H9 (cell line): ENCODE measurements at regions not wholly inside any gene's neighbourhood (a gene's known extent, or its start where the extent isn't known, plus 50 kb on each side); places are given as distances from the start of the nearest gene placed in this dataset.

Experiments used
- DNase-seq: peaks from one replicate; pipeline ENCODE4 v3.0.0-alpha.2; 2017
- H2AFZ ChIP-seq: one replicate; pipeline ENCODE4 v1.6.1; 2013; ENCODE audit warnings: mild to moderate bottlenecking, low read length, control low read depth, moderate library complexity
- H2AK5ac ChIP-seq: 2 replicates; pipeline ENCODE4 v1.6.1; 2013; ENCODE audit warnings: low read length, control low read depth, mixed read lengths; ENCODE audit not compliant: insufficient read length
- H2BK120ac ChIP-seq: one replicate; pipeline ENCODE4 v1.6.1; 2013; ENCODE audit warnings: low read depth, mild to moderate bottlenecking, low read length, control low read depth, inconsistent platforms; ENCODE audit not compliant: poor library complexity, severe bottlenecking
- H2BK12ac ChIP-seq: 2 replicates; pipeline ENCODE4 v1.6.1; 2013; ENCODE audit warnings: low read length, control low read depth, mixed read lengths, low read depth; ENCODE audit not compliant: insufficient read length
- H2BK15ac ChIP-seq: 2 replicates; pipeline ENCODE4 v1.6.1; 2013; ENCODE audit warnings: low read depth, low read length, control low read depth
- H2BK20ac ChIP-seq: one replicate; pipeline ENCODE4 v1.6.1; 2013; ENCODE audit warnings: low read depth, mild to moderate bottlenecking, low read length, control low read depth, inconsistent platforms; ENCODE audit not compliant: poor library complexity, severe bottlenecking
- H2BK5ac ChIP-seq: 2 replicates; pipeline ENCODE4 v1.6.1; 2013; ENCODE audit warnings: low read length, control low read depth, mixed read lengths; ENCODE audit not compliant: insufficient read length
- H3K14ac ChIP-seq: 2 replicates; pipeline ENCODE4 v1.6.1; 2013; ENCODE audit warnings: low read length, control low read depth; ENCODE audit not compliant: insufficient read depth
- H3K18ac ChIP-seq: 2 replicates; pipeline ENCODE4 v1.6.1; 2013; ENCODE audit warnings: low read depth, mild to moderate bottlenecking, mixed read lengths, low read length, control low read depth; ENCODE audit not compliant: insufficient read length
- H3K23ac ChIP-seq: 2 replicates; pipeline ENCODE4 v1.6.1; 2013; ENCODE audit warnings: low read length, control low read depth, mixed read lengths, low read depth; ENCODE audit not compliant: insufficient read length
- H3K23me2 ChIP-seq: 2 replicates; pipeline ENCODE4 v1.6.1; 2013; ENCODE audit warnings: low read depth, mild to moderate bottlenecking, mixed read lengths, low read length, control low read depth; ENCODE audit not compliant: insufficient read length, poor library complexity, severe bottlenecking
- H3K27ac ChIP-seq: 2 replicates; pipeline ENCODE4 v1.5.1; 2013; ENCODE audit warnings: low read length, control low read depth, mixed read lengths, low read depth; ENCODE audit not compliant: insufficient read length
- H3K27me3 ChIP-seq: 2 replicates; pipeline ENCODE4 v1.6.1; 2013; ENCODE audit warnings: low read length, control low read depth, inconsistent platforms; ENCODE audit not compliant: insufficient read depth
- H3K4ac ChIP-seq: 2 replicates; pipeline ENCODE4 v1.6.1; 2013; ENCODE audit warnings: low read depth, mild to moderate bottlenecking, control low read depth, inconsistent platforms, low read length, moderate library complexity
- H3K4me1 ChIP-seq: 2 replicates; pipeline ENCODE4 v1.6.1; 2013; ENCODE audit warnings: low read length, control low read depth, inconsistent platforms; ENCODE audit not compliant: insufficient read depth
- H3K4me2 ChIP-seq: 2 replicates; pipeline ENCODE4 v1.6.1; 2013; ENCODE audit warnings: low read length, control low read depth, mixed read lengths; ENCODE audit not compliant: insufficient read length, insufficient read depth
- H3K56ac ChIP-seq: 2 replicates; pipeline ENCODE4 v1.6.1; 2013; ENCODE audit warnings: low read depth, mild to moderate bottlenecking, mixed read lengths, low read length, control low read depth; ENCODE audit not compliant: insufficient read length
- H3K79me1 ChIP-seq: 2 replicates; pipeline ENCODE4 v1.6.1; 2013; ENCODE audit warnings: low read depth, mild to moderate bottlenecking, moderate library complexity, low read length, control low read depth, inconsistent platforms; ENCODE audit not compliant: insufficient read depth, poor library complexity, severe bottlenecking
- H3K79me2 ChIP-seq: 2 replicates; pipeline ENCODE4 v1.6.1; 2013; ENCODE audit warnings: low read length, control low read depth, inconsistent platforms; ENCODE audit not compliant: insufficient read depth
- H3K9ac ChIP-seq: 2 replicates; pipeline ENCODE4 v1.6.1; 2013; ENCODE audit warnings: low read length, control low read depth, mixed read lengths; ENCODE audit not compliant: insufficient read length; ENCODE audit errors: extremely low read depth
- H3K9me3 ChIP-seq: one replicate; pipeline ENCODE4 v1.6.1; 2013; ENCODE audit warnings: low read depth, low read length, inconsistent platforms; ENCODE audit not compliant: control insufficient read depth
- H3T11ph ChIP-seq: one replicate; pipeline ENCODE4 v1.6.1; 2013; ENCODE audit warnings: mild to moderate bottlenecking, low read length, control low read depth, inconsistent platforms
- H4K20me1 ChIP-seq: one replicate; pipeline ENCODE4 v1.6.1; 2013; ENCODE audit not compliant: control insufficient read depth, insufficient read length, insufficient read depth
- H4K5ac ChIP-seq: 2 replicates; pipeline ENCODE4 v1.6.1; 2013; ENCODE audit warnings: low read depth, mild to moderate bottlenecking, mixed read lengths, low read length, control low read depth; ENCODE audit not compliant: insufficient read length
- H4K8ac ChIP-seq: replicated peaks from 2 replicates; pipeline ENCODE4 v1.6.1; 2013; ENCODE audit warnings: low read length, control low read depth, mixed read lengths, low read depth; ENCODE audit not compliant: insufficient read length
- H4K91ac ChIP-seq: 2 replicates; pipeline ENCODE4 v1.6.1; 2013; ENCODE audit warnings: low read depth, mild to moderate bottlenecking, moderate library complexity, mixed read lengths, low read length, control low read depth; ENCODE audit not compliant: insufficient read length
- H3K27ac Mint-ChIP-seq, 3 experiments: 2 replicates in 2 of 3; 3 replicates in 1 of 3; pipeline ENCODE4 v1.8.0; 2020 to 2021; ENCODE audit warnings: mixed read lengths in 3 of 3, mild to moderate bottlenecking in 1 of 3, moderate library complexity in 1 of 3
- H3K27me3 Mint-ChIP-seq: 2 replicates; pipeline ENCODE4 v1.8.0; 2021; ENCODE audit warnings: low read depth, mild to moderate bottlenecking, moderate library complexity, mixed read lengths
- H3K36me3 Mint-ChIP-seq, 3 experiments: 2 replicates in 2 of 3; 3 replicates in 1 of 3; pipeline ENCODE4 v1.8.0; 2020 to 2021; ENCODE audit warnings: low read depth in 3 of 3, mixed read lengths in 3 of 3; ENCODE audit not compliant: insufficient read depth in 1 of 3
- H3K4me1 Mint-ChIP-seq, 2 experiments: 2 replicates each; pipeline ENCODE4 v1.8.0; 2020; ENCODE audit warnings: mixed read lengths in 2 of 2
- H3K4me3 Mint-ChIP-seq, 2 experiments: 2 replicates in 1 of 2; 3 replicates in 1 of 2; pipeline ENCODE4 v1.8.0; 2020 to 2021; ENCODE audit warnings: mild to moderate bottlenecking in 2 of 2, mixed read lengths in 2 of 2, moderate library complexity in 1 of 2
- H3K9me3 Mint-ChIP-seq, 2 experiments: 2 replicates in 1 of 2; 3 replicates in 1 of 2; pipeline ENCODE4 v1.8.0; 2020; ENCODE audit warnings: mild to moderate bottlenecking in 2 of 2, mixed read lengths in 2 of 2, moderate library complexity in 1 of 2
- TF ChIP-seq, protein P1 (sequence below): fragments of 200-600 bp; sonication (generic); conservative IDR thresholded peaks from 3 replicates; pipeline ENCODE4 v1.8.0; 2021; ENCODE audit warnings: antibody characterized with exemption, mild to moderate bottlenecking

- Histone ChIP-seq H2BK20ac (no peak overlapping the region), H3K79me1 (no peaks in the 10 kb centered on the region), H2BK15ac (no peak overlapping the region), H3K27me3 (no peaks in the 10 kb centered on the region), H2BK5ac (no peak overlapping the region), H3K9ac (no peak overlapping the region), H3K4me2 (no peak overlapping the region), H4K20me1 (no peaks in the 10 kb centered on the region), H3K9me3 (no peaks in the 10 kb centered on the region), H3T11ph (no peak overlapping the region), H4K5ac (no peak overlapping the region), H3K23ac (no peak overlapping the region), H3K4me1 (no peaks in the 10 kb centered on the region), H3K18ac (no peak overlapping the region), H4K91ac (no peak overlapping the region), H2BK12ac (no peak overlapping the region), H3K79me2 (no peaks in the 10 kb centered on the region), H4K8ac (no peak overlapping the region), H2BK120ac (no peak overlapping the region), H3K4ac (no peak overlapping the region), H3K27ac (no peak overlapping the region), H3K14ac (no peak overlapping the region), H3K56ac (no peak overlapping the region), H3K23me2 (no peaks in the 10 kb centered on the region), H2AK5ac (no peak overlapping the region), H2AFZ (no peak overlapping the region)
- Mint-ChIP-seq H3K4me3 (no peak overlapping the region), H3K4me1 (peaks cover 10 to 11% of the 10 kb centered on the region in 2 experiments), H3K9me3 (peaks cover 3 to 10% of the 10 kb centered on the region in 2 experiments; a peak in 4 of 5 replicates), H3K36me3 (peaks cover 0 to 6% (median 0%) of the 10 kb centered on the region in 3 experiments; a peak in 2 of 7 replicates), H3K27ac (no peak overlapping the region), H3K27me3 (no peaks in the 10 kb centered on the region)
- TF ChIP-seq, protein P1, sequence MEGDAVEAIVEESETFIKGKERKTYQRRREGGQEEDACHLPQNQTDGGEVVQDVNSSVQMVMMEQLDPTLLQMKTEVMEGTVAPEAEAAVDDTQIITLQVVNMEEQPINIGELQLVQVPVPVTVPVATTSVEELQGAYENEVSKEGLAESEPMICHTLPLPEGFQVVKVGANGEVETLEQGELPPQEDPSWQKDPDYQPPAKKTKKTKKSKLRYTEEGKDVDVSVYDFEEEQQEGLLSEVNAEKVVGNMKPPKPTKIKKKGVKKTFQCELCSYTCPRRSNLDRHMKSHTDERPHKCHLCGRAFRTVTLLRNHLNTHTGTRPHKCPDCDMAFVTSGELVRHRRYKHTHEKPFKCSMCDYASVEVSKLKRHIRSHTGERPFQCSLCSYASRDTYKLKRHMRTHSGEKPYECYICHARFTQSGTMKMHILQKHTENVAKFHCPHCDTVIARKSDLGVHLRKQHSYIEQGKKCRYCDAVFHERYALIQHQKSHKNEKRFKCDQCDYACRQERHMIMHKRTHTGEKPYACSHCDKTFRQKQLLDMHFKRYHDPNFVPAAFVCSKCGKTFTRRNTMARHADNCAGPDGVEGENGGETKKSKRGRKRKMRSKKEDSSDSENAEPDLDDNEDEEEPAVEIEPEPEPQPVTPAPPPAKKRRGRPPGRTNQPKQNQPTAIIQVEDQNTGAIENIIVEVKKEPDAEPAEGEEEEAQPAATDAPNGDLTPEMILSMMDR, result no peak
- no peak for DNase-seq
These were observed 118.8 kb upstream of the RBMS1 start for GRCh38 chr2:160612266-160612856.
